Liver (tissue), 3 donors: ENCODE measurements at regions not wholly inside any gene's neighbourhood (a gene's known extent, or its start where the extent isn't known, plus 50 kb on each side); places are given as distances from the start of the nearest gene placed in this dataset.

Experiments
- RAD21 ChIP-seq, 2 donors: IDR thresholded peaks; 2 replicates each; pipeline ENCODE4 v1.6.1; 2016; ENCODE audit warnings: antibody characterized with exemption in 2 of 2, mild to moderate bottlenecking in 2 of 2
- YY1 ChIP-seq: IDR thresholded peaks from 2 replicates; pipeline ENCODE4 v1.6.1; 2016; ENCODE audit warnings: antibody characterized with exemption, mild to moderate bottlenecking
- TF ChIP-seq, protein P1 (sequence below): fragments of 150-350 bp; IDR thresholded peaks from 2 replicates; pipeline ENCODE4 v1.5.1; 2017; ENCODE audit warnings: improper control_type of control experiment, low read depth, low read length; ENCODE audit not compliant: missing input control
- TF ChIP-seq, protein P2 (sequence below): IDR thresholded peaks from 2 replicates; pipeline ENCODE4 v1.6.1; 2016; ENCODE audit warnings: antibody characterized with exemption
- TF ChIP-seq, protein P3 (sequence below): IDR thresholded peaks from 2 replicates; pipeline ENCODE4 v1.6.1; 2016; ENCODE audit warnings: antibody characterized with exemption, mild to moderate bottlenecking
- donor health status: healthy.
- donor health status: healthy.

DNA sequence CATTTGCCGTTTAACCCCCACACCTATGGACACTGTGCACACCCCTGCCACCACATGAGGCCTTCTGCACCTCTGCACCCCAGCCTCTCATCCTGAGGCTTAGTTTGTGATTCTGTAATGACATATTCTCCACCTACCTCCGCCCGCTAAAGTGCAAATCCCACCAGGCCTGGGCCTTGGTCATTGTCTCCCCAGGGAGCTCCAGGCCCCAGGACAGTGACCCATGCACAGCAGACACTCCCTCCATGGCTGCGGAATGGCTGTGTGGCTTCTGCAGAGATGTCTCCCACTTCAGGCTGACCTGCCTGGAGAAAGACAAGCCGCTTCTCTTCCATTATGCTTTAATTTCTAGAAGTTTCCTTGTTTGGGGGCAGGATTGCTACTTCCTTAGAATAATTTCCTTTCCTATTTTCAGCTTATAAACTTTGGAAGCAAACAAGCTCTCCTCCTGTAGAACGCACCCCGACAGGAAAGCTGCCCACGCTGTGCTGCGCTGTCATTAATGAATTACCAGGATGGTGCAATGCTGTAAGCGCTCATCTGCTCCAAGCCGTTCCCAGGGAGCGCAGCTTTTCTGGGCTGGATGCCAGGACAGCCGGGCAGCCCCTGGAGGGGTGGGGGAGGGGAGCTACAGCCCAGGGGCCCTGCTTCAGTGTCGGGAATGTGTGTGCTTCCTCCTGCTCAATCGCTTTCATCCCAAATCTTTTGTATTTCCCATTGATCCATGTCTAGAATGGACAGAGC, 618.0 kb downstream of the BRD1 start:
- TF ChIP-seq, protein P1, sequence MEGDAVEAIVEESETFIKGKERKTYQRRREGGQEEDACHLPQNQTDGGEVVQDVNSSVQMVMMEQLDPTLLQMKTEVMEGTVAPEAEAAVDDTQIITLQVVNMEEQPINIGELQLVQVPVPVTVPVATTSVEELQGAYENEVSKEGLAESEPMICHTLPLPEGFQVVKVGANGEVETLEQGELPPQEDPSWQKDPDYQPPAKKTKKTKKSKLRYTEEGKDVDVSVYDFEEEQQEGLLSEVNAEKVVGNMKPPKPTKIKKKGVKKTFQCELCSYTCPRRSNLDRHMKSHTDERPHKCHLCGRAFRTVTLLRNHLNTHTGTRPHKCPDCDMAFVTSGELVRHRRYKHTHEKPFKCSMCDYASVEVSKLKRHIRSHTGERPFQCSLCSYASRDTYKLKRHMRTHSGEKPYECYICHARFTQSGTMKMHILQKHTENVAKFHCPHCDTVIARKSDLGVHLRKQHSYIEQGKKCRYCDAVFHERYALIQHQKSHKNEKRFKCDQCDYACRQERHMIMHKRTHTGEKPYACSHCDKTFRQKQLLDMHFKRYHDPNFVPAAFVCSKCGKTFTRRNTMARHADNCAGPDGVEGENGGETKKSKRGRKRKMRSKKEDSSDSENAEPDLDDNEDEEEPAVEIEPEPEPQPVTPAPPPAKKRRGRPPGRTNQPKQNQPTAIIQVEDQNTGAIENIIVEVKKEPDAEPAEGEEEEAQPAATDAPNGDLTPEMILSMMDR = no peak
- TF ChIP-seq RAD21 (IDR thresholded peaks at IDR 0.05) (peak; percentile 44 to 56), YY1 (peak; percentile 81)
- TF ChIP-seq, protein P2, sequence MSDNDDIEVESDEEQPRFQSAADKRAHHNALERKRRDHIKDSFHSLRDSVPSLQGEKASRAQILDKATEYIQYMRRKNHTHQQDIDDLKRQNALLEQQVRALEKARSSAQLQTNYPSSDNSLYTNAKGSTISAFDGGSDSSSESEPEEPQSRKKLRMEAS = peak; percentile 78
- TF ChIP-seq, protein P3, sequence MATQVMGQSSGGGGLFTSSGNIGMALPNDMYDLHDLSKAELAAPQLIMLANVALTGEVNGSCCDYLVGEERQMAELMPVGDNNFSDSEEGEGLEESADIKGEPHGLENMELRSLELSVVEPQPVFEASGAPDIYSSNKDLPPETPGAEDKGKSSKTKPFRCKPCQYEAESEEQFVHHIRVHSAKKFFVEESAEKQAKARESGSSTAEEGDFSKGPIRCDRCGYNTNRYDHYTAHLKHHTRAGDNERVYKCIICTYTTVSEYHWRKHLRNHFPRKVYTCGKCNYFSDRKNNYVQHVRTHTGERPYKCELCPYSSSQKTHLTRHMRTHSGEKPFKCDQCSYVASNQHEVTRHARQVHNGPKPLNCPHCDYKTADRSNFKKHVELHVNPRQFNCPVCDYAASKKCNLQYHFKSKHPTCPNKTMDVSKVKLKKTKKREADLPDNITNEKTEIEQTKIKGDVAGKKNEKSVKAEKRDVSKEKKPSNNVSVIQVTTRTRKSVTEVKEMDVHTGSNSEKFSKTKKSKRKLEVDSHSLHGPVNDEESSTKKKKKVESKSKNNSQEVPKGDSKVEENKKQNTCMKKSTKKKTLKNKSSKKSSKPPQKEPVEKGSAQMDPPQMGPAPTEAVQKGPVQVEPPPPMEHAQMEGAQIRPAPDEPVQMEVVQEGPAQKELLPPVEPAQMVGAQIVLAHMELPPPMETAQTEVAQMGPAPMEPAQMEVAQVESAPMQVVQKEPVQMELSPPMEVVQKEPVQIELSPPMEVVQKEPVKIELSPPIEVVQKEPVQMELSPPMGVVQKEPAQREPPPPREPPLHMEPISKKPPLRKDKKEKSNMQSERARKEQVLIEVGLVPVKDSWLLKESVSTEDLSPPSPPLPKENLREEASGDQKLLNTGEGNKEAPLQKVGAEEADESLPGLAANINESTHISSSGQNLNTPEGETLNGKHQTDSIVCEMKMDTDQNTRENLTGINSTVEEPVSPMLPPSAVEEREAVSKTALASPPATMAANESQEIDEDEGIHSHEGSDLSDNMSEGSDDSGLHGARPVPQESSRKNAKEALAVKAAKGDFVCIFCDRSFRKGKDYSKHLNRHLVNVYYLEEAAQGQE = peak; percentile 93
